GM23338 (cell line): ENCODE measurements at regions not wholly inside any gene's neighbourhood (a gene's known extent, or its start where the extent isn't known, plus 50 kb on each side); places are given as distances from the start of the nearest gene placed in this dataset.

ENCODE experiments used
- ATAC-seq: fragments of 200-7000 bp; cut with Tn5 transposase; 3 replicates; pipeline ENCODE4 v1.9.1; 2020
- DNase-seq: peaks from one replicate; pipeline ENCODE4 v3.0.0-alpha.2; 2015; ENCODE audit warnings: low spot score
- H2AFZ ChIP-seq: fragments of 200-600 bp; sonication (generic); 2 replicates; pipeline ENCODE4 v1.8.0; 2016; ENCODE audit warnings: antibody characterized with exemption, mild to moderate bottlenecking, moderate library complexity
- H3F3A ChIP-seq: fragments of 200-600 bp; sonication (generic); replicated peaks from 2 replicates; pipeline ENCODE4 v1.8.0; 2017; ENCODE audit warnings: antibody characterized with exemption, mixed run types, low read depth
- H3K27ac ChIP-seq: fragments of 200-600 bp; sonication (generic); 2 replicates; pipeline ENCODE4 v1.6.1; 2016; ENCODE audit warnings: low read depth
- H3K27me3 ChIP-seq: fragments of 200-600 bp; sonication (generic); 2 replicates; pipeline ENCODE4 v1.8.0; 2016; ENCODE audit warnings: mild to moderate bottlenecking, mixed run types, moderate library complexity; ENCODE audit not compliant: insufficient read depth
- H3K36me3 ChIP-seq: fragments of 200-600 bp; sonication (generic); 2 replicates; pipeline ENCODE4 v1.8.0; 2016; ENCODE audit warnings: mild to moderate bottlenecking; ENCODE audit not compliant: insufficient read depth
- H3K4me1 ChIP-seq: fragments of 200-600 bp; sonication (generic); 2 replicates; pipeline ENCODE4 v1.8.0; 2016; ENCODE audit warnings: mild to moderate bottlenecking, moderate library complexity; ENCODE audit not compliant: insufficient read depth
- H3K4me2 ChIP-seq: fragments of 200-600 bp; sonication (generic); 2 replicates; pipeline ENCODE4 v1.7.1; 2017; ENCODE audit warnings: mixed run types
- H3K4me3 ChIP-seq: fragments of 200-600 bp; sonication (generic); 2 replicates; pipeline ENCODE4 v1.6.1; 2016; ENCODE audit warnings: mixed run types
- H3K79me2 ChIP-seq: fragments of 200-600 bp; sonication (generic); replicated peaks from 2 replicates; pipeline ENCODE4 v1.8.0; 2017; ENCODE audit warnings: mild to moderate bottlenecking; ENCODE audit not compliant: insufficient read depth
- H3K9me2 ChIP-seq: fragments of 200-600 bp; sonication (generic); 2 replicates; pipeline ENCODE4 v1.8.0; 2017; ENCODE audit not compliant: insufficient read depth
- H4K20me1 ChIP-seq: fragments of 200-600 bp; sonication (generic); replicated peaks from 2 replicates; pipeline ENCODE4 v1.8.0; 2017; ENCODE audit warnings: mild to moderate bottlenecking; ENCODE audit not compliant: insufficient read depth
- H3K27ac Mint-ChIP-seq: 2 replicates; pipeline ENCODE4 v1.8.0; 2020; ENCODE audit warnings: inconsistent platforms, mild to moderate bottlenecking, moderate library complexity, mixed read lengths
- H3K27me3 Mint-ChIP-seq: 3 replicates; pipeline ENCODE4 v1.8.0; 2022; ENCODE audit warnings: low read depth, mild to moderate bottlenecking, moderate library complexity, mixed read lengths, inconsistent platforms; ENCODE audit not compliant: insufficient read depth, poor library complexity
- H3K36me3 Mint-ChIP-seq: 3 replicates; pipeline ENCODE4 v1.8.0; 2021; ENCODE audit warnings: low read depth, mild to moderate bottlenecking, inconsistent platforms, moderate library complexity, mixed read lengths
- H3K4me1 Mint-ChIP-seq: 3 replicates; pipeline ENCODE4 v1.8.0; 2020; ENCODE audit warnings: mild to moderate bottlenecking, inconsistent platforms, mixed read lengths
- H3K4me3 Mint-ChIP-seq: 3 replicates; pipeline ENCODE4 v1.8.0; 2021; ENCODE audit warnings: moderate library complexity, mild to moderate bottlenecking, inconsistent platforms, mixed read lengths
- H3K9me3 Mint-ChIP-seq: 3 replicates; pipeline ENCODE4 v1.8.0; 2020; ENCODE audit warnings: moderate library complexity, mild to moderate bottlenecking, inconsistent platforms, mixed read lengths
- EZH2 ChIP-seq: fragments of 200-600 bp; sonication (generic); IDR thresholded peaks from one replicate; pipeline ENCODE4 v1.8.0; 2017; ENCODE audit warnings: antibody characterized with exemption, mild to moderate bottlenecking, low read depth; ENCODE audit not compliant: unreplicated experiment
- EZH2phosphoT487 ChIP-seq: fragments of 200-600 bp; sonication (generic); IDR thresholded peaks from one replicate; pipeline ENCODE4 v1.8.1; 2018; ENCODE audit warnings: antibody characterized with exemption; ENCODE audit not compliant: unreplicated experiment
- JUNB ChIP-seq: IDR thresholded peaks from one replicate; pipeline ENCODE4 v1.6.1; 2016; ENCODE audit warnings: antibody characterized with exemption; ENCODE audit not compliant: unreplicated experiment
- NANOG ChIP-seq: IDR thresholded peaks from 2 replicates; pipeline ENCODE4 v1.6.1; 2016; ENCODE audit warnings: antibody characterized with exemption, borderline replicate concordance
- STAT1 ChIP-seq: IDR thresholded peaks from one replicate; pipeline ENCODE4 v1.6.1; 2016; ENCODE audit warnings: antibody characterized with exemption; ENCODE audit not compliant: unreplicated experiment
- ZNF331 ChIP-seq: fragments of 250-450 bp; sonication (Bioruptor Pico); IDR thresholded peaks from 2 replicates; pipeline ENCODE4 v1.5.0; 2020; ENCODE audit warnings: low read depth, mild to moderate bottlenecking, moderate library complexity
- TF ChIP-seq, protein P1 (sequence below): IDR thresholded peaks from 2 replicates; pipeline ENCODE4 v1.6.1; 2016; ENCODE audit warnings: antibody characterized with exemption
- TF ChIP-seq, protein P2 (sequence below): IDR thresholded peaks from one replicate; pipeline ENCODE4 v1.6.1; 2018; ENCODE audit warnings: antibody characterized with exemption; ENCODE audit not compliant: unreplicated experiment
- TF ChIP-seq, protein P3 (sequence below), 2 experiments: fragments of 200-600 bp in 1 of 2; sonication (generic) in 1 of 2; conservative IDR thresholded peaks; 2 replicates each; pipeline versions ENCODE4 v1.5.1 to v1.6.1; 2016 to 2017; ENCODE audit warnings: antibody characterized with exemption in 2 of 2, low read depth in 2 of 2, mild to moderate bottlenecking in 2 of 2, moderate library complexity in 1 of 2

DNA sequence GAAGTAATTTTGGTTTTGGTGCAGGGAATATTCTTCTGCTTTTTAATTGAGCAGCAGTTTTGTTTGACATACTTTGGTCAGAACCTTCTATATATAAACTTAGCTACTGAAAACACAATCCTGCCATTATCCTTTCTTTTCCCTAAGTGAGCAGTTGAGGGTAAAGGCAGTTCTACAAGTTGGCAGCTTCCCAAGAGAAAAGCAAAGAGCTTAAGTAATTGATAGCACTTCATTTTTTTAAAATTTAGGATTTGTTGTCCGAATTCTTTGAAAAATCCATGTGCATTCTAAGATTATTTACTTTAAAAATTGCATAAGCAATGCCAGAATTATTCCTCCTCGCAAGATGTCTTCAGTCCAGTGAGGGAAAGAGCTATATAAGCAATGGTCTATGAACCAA lies 1394.1 kb downstream of the FAM181B start (continued):
- TF ChIP-seq, protein P1, sequence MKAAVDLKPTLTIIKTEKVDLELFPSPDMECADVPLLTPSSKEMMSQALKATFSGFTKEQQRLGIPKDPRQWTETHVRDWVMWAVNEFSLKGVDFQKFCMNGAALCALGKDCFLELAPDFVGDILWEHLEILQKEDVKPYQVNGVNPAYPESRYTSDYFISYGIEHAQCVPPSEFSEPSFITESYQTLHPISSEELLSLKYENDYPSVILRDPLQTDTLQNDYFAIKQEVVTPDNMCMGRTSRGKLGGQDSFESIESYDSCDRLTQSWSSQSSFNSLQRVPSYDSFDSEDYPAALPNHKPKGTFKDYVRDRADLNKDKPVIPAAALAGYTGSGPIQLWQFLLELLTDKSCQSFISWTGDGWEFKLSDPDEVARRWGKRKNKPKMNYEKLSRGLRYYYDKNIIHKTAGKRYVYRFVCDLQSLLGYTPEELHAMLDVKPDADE = no peak
- TF ChIP-seq, protein P2, sequence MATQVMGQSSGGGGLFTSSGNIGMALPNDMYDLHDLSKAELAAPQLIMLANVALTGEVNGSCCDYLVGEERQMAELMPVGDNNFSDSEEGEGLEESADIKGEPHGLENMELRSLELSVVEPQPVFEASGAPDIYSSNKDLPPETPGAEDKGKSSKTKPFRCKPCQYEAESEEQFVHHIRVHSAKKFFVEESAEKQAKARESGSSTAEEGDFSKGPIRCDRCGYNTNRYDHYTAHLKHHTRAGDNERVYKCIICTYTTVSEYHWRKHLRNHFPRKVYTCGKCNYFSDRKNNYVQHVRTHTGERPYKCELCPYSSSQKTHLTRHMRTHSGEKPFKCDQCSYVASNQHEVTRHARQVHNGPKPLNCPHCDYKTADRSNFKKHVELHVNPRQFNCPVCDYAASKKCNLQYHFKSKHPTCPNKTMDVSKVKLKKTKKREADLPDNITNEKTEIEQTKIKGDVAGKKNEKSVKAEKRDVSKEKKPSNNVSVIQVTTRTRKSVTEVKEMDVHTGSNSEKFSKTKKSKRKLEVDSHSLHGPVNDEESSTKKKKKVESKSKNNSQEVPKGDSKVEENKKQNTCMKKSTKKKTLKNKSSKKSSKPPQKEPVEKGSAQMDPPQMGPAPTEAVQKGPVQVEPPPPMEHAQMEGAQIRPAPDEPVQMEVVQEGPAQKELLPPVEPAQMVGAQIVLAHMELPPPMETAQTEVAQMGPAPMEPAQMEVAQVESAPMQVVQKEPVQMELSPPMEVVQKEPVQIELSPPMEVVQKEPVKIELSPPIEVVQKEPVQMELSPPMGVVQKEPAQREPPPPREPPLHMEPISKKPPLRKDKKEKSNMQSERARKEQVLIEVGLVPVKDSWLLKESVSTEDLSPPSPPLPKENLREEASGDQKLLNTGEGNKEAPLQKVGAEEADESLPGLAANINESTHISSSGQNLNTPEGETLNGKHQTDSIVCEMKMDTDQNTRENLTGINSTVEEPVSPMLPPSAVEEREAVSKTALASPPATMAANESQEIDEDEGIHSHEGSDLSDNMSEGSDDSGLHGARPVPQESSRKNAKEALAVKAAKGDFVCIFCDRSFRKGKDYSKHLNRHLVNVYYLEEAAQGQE = no peak
- TF ChIP-seq EZH2 (no peak), NANOG (no peak), STAT1 (no peak), JUNB (no peak)

DNA sequence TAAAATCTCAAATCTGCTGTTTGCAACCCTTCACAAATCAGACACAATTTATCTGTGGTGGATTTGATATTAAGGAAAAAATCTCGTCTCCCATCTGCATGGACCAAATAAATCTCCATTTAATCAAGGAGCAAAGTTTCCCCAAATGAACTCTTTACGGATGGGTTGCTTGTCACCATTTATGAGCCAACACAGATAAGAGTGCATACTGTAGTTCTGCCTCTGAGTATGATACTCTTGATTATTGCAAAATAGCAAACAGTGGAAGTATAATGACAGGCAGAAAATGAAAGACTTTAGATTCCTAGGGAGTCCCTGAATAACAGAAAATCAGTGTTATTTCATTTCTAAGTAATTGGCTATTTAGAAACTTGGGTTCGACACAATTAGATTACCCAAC lies 1395.9 kb downstream of the FAM181B start:
- Mint-ChIP-seq H3K27me3 (no peaks in the 10 kb centered on the region), H3K4me1 (no peaks in the 10 kb centered on the region), H3K9me3 (no peaks in the 10 kb centered on the region), H3K27ac (no peak overlapping the region), H3K4me3 (no peak overlapping the region), H3K36me3 (no peaks in the 10 kb centered on the region)
- Histone ChIP-seq H3K4me3 (no peak overlapping the region), H3F3A (no peaks in the 10 kb centered on the region), H3K27me3 (no peaks in the 10 kb centered on the region), H4K20me1 (no peaks in the 10 kb centered on the region), H3K4me2 (no peak overlapping the region), H3K4me1 (no peaks in the 10 kb centered on the region), H3K9me2 (no peaks in the 10 kb centered on the region), H3K27ac (no peak overlapping the region), H3K79me2 (no peaks in the 10 kb centered on the region), H2AFZ (no peak overlapping the region), H3K36me3 (no peaks in the 10 kb centered on the region)
- DNase-seq (no peak), ATAC-seq (no peak)
- no peak for TF ChIP-seq EZH2phosphoT487
- TF ChIP-seq, protein P1 = no peak
- TF ChIP-seq, protein P3, sequence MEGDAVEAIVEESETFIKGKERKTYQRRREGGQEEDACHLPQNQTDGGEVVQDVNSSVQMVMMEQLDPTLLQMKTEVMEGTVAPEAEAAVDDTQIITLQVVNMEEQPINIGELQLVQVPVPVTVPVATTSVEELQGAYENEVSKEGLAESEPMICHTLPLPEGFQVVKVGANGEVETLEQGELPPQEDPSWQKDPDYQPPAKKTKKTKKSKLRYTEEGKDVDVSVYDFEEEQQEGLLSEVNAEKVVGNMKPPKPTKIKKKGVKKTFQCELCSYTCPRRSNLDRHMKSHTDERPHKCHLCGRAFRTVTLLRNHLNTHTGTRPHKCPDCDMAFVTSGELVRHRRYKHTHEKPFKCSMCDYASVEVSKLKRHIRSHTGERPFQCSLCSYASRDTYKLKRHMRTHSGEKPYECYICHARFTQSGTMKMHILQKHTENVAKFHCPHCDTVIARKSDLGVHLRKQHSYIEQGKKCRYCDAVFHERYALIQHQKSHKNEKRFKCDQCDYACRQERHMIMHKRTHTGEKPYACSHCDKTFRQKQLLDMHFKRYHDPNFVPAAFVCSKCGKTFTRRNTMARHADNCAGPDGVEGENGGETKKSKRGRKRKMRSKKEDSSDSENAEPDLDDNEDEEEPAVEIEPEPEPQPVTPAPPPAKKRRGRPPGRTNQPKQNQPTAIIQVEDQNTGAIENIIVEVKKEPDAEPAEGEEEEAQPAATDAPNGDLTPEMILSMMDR (conservative IDR thresholded peaks at IDR 0.05; ENCODE audit: low read depth in 2 of 2) = no peak
- TF ChIP-seq ZNF331 (CRISPR knock-in tag) = no peak
- no peak for TF ChIP-seq NANOG
